ENCODE measurements at regions not wholly inside any gene's neighbourhood (a gene's known extent, or its start where the extent isn't known, plus 50 kb on each side); places are given as distances from the start of the nearest gene placed in this dataset.
"Not testable (repeated sequence)": the region's sequence is repeated elsewhere in the genome, so short reads cannot be mapped to it uniquely, and the experiment has no call there.

DNA sequence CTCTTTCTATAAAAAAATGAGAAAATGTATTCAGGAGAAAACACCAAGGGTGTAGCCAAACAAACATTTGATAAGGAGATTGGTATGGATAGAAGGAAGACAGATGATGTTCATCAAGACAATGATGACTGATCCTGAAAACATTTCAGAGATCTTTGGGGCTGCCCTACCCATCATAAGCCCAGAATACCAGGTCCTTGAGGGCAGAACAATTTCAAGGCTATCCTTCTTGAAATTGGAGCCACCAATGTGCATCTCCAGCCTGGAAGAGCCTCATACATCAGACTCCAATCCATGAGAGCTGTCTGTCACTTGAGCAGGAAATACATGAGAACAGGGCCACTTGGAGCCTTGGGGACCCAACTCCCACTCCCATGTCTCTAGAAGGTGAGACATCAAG is 89.5 kb upstream of the ANKRD28 start:
- no peak overlapping the region for H3K4me3 ChIP-seq (ENCODE audit: low read length)
- no peak for TF ChIP-seq ZNF274 (IDR thresholded peaks at IDR 0.05; ENCODE audit: low read depth, low read length)

DNA sequence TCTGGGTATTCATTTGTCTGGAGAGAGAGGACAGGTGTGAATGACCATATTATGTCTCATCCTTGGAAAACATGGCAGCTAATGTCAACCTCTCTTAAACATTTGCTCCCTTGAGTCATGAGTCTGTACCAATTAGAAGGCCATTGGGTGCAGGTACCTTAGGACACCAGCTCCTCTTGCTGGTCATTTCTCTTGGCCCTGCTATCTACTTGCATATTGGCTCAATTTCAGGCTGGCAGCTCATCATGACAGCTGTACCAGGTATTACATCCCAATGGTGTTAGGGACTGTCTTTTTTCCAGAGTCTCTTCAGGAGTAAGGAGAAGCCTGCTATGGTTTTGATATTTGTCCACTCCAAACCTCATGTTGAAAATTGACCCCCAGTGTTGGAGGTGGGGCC is 92.2 kb upstream of the ANKRD28 start:
- TF ChIP-seq ZNF274 (IDR thresholded peaks at IDR 0.05; ENCODE audit: low read depth, low read length): no peak
- no peak overlapping the region for H3K4me3 ChIP-seq (ENCODE audit: low read length)

DNA sequence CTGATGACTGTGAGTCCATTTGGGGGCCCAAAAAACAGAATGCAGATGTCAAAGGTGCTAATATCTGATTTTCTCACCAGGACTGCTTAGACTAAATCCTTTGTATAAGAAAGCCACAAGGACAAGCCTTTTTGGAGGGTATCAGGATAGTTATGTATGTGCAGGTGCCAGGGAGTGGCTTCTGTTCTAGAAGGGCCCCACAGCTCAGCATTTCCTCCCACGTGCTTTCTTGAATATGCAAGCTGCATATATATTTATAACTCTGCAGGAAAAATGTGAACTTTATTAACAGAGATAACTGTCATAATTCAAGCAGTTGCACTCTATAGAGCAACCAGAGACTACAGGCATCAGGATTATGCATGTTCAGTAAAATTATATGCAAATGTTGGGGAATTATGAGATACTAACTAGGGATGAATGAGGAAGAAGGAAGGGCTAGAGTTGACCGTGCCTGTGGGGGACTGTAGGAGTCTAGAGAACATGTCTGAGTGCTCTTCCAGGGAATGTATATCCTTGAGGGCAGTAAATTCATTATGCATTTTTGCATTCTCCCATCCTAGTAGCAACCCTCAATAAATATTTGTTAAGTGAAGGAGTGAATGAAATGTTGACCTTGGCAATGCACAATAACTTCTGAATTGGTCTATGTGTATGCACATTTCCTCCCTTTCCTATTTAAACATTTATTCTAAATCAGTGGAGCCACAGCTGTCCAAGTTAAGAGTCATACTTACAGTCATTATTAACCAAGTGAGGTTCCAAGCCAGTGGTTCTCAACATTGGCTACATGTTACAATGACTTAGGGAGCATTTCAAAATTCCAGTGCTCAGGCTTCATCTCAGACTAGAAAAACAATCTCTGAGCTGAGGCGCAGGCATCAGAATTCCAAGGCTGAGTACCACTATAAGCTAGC is 94.8 kb upstream of the ANKRD28 start:
- no peak overlapping the region for H3K4me3 ChIP-seq (ENCODE audit: low read length)
- TF ChIP-seq ZNF274 (IDR thresholded peaks at IDR 0.05; ENCODE audit: low read depth, low read length): no peak

DNA sequence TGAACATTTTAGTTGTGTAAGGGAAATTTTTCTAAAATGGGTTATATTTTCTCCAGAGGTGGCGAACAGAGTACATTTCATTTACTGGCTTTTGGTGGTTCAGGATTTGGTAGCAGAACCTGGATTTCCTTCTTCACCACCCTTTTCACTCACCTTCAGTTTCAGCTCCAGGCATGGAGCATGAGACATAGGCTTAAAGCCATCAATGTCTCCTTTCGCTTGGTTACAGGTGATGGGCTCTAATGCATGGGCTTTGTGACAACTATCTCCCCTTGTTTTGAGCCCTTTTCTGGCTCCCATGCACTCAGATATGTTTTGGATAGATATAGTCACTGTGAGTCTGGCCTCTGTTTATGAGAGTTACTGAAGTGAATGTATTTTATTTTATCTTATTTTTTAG is 96.6 kb upstream of the ANKRD28 start:
- no peak overlapping the region for H3K4me3 ChIP-seq (ENCODE audit: low read length)

DNA sequence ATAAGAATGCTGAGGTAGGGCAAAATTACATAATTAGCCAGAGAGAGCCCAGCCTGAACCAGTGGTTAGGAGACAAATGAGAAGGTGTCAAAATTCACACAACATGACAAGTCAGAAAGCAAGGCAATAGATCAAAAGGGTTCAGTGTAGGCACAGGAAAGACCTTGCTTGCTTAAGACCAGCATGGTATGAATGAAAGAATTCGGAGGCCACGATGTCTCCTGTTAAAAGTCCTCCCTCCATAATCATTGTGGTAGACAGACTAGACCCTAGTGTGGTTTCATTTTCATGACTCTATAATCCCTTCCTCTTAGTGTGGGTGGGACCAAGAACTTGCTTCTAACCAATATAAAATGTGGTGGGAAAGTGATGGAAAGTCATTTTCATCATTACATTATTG is 98.7 kb upstream of the ANKRD28 start:
- no peak for TF ChIP-seq ZNF274 (IDR thresholded peaks at IDR 0.05; ENCODE audit: low read depth, low read length)
- no peak overlapping the region for H3K4me3 ChIP-seq (ENCODE audit: low read length)

More for the DNA sequence above, 96.6 kb upstream of the ANKRD28 start:
- no peak for TF ChIP-seq ZNF274 (IDR thresholded peaks at IDR 0.05; ENCODE audit: low read depth, low read length)

DNA sequence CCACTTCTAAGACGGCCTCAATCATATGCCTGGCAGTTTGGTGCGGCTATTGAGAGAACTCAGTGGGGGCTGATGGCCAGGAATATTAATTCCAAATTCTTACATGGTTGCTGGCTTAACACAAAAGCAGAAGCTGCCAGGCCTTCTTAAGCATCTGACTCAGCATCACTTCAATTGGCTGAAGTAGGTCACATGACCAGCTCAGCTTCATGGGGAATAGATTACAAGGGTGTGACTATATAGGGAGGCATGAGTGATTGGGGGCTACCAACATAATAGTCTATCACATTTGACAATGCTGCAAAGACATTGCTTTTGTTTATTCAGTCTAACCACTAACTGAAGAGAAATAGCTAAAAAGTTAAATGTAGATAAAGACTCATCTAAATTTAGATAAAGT is 101.6 kb upstream of the ANKRD28 start:
- no peak for TF ChIP-seq ZNF274 (IDR thresholded peaks at IDR 0.05; ENCODE audit: low read depth, low read length)
- H3K4me3 ChIP-seq (ENCODE audit: low read length): no peak overlapping the region

DNA sequence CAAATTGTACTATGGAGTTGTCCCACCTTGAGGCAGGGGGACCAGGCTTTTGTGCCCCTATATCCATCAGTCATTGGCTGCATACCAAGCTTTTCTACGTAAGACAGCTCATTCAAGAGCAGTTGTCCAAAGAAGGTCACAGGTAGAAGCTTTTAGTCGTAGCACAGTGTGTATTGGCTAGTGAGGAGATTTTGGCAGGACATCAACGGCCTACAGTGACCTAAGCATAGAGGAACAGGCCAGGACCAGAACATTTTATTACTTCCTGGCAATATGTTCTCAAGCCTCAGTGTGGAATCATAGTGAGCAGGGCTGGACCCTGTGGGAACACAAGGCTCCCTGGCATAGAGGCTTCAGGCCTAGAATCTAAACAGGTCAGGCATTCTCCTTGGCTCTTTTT is 105.4 kb upstream of the ANKRD28 start:
- H3K4me3 ChIP-seq (ENCODE audit: low read length): no peak overlapping the region
- no peak for TF ChIP-seq ZNF274 (IDR thresholded peaks at IDR 0.05; ENCODE audit: low read depth, low read length)

DNA sequence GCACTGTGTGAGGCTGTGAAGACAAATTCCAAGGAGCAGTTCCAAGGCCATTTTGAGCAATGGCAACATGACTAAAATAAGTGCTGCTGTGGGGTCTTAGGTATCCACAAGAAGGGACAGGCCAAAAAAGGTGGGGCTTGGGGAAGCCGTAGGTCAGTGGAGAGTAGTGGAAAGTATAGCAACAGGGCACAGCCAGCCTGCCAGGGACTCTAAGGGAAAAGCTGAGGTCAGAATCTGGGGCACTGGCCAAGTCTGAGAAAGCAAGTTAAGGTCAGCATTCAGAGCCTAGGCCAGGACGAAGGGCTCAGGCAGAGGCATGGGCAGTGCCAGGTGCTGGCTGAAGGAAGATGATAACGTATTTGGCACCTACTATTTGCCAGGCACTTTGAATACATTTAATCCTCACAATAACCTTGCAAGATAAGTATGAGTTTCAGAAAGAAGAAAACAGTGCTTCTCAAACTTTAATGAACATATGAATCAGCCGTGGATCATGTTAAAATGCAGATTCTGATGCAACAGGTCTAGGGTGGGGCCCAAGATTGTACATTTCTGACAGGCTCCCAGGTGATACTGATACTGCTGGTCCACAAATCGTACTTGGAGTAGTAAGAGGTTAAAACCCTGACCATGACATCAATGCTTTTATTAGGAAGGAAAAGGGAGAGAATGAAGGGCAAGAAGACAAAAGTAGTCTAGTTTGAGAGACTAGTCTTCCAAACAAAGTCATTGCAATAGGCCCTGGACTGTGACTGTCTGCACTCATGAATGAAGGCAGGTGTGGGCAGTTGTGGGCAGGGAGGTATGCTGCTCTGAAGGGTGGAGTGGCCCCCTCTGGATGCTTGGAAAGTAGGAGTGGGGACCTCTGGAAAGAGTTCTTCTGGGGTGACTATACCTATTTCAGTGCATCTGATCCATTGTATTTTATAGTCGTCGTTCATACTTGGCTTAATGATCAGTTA is 106.3 kb upstream of the ANKRD28 start:
- no peak overlapping the region for H3K4me3 ChIP-seq (ENCODE audit: low read length)
- TF ChIP-seq ZNF274 (IDR thresholded peaks at IDR 0.05; ENCODE audit: low read depth, low read length): no peak

DNA sequence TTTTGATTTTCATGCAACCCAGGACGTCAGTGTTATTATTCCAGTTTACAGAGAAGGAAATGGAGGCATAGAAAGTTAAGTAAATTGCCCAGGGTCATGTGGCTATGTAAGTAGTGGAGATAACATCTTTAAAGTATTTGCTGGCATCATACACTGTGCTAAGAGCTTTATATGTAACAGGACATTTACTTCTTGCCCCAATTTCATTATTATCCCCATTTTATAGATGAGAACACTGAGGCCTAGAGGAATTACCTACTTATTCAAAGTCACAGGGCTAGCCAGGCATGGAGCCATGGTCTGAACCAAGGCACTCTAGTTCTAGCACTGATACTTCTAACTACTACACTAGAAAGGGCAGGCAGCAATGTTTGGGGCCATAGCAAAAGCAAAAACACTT is 107.3 kb upstream of the ANKRD28 start:
- H3K4me3 ChIP-seq (ENCODE audit: low read length): no peak overlapping the region
- no peak for TF ChIP-seq ZNF274 (IDR thresholded peaks at IDR 0.05; ENCODE audit: low read depth, low read length)

DNA sequence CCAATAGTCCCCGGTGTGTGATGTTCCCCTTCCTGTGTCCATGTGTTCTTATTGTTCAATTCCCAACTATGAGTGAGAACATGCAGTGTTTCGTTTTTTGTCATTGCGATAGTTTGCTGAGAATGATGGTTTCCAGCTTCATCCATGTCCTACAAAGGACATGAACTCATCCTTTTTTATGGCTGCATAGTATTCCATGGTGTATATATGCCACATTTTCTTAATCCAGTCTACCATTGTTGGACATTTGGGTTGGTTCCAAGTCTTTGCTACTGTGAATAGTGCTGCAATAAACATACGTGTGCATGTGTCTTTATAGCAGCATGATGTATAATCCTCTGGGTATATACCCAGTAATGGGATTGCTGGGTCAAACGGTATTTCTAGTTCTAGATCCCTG is 109.6 kb upstream of the ANKRD28 start:
- H3K4me3 ChIP-seq (ENCODE audit: low read length): not testable (repeated sequence)

DNA sequence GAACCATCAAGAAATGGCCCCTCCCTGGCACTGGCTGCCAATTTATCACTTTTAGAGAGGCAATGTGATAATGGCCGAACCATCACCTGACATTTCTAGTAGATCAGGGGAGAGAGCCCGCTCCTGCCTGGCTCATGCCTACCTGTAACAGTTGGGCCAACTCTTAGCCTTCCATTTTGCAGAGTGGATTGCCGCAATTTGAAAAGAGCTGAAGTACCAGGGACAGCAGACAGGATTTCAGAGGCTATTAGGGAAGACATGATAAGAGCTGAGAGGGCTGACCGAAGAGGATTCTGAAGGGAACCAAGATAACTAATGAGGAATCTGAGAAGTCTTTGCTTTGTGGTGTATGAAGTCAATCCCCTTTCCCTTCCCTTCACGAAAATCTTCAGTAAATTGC is 121.2 kb upstream of the ANKRD28 start:
- H3K4me3 ChIP-seq (ENCODE audit: low read length): no peak overlapping the region
- TF ChIP-seq ZNF274 (IDR thresholded peaks at IDR 0.05; ENCODE audit: low read depth, low read length): no peak

DNA sequence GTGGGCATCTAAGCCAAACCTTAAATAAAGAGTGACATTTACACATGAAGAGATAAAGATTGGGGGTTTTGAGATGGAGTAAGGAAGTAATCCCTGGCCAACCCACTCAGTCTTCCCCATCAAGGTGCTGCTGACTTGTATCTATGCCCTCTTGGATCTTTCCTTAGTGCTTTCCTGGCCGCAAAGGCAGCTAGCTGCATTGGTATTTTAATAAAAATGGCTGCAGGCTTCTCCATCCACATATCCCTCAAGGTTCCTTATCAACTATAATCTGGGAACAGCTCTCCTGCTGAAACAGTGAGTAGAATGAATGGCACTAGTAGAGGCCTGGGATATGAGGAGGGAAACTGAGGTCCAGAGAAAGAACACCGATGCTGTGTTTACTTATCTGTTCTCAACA is 122.2 kb upstream of the ANKRD28 start:
- TF ChIP-seq ZNF274 (IDR thresholded peaks at IDR 0.05; ENCODE audit: low read depth, low read length): no peak
- H3K4me3 ChIP-seq (ENCODE audit: low read length): no peak overlapping the region

DNA sequence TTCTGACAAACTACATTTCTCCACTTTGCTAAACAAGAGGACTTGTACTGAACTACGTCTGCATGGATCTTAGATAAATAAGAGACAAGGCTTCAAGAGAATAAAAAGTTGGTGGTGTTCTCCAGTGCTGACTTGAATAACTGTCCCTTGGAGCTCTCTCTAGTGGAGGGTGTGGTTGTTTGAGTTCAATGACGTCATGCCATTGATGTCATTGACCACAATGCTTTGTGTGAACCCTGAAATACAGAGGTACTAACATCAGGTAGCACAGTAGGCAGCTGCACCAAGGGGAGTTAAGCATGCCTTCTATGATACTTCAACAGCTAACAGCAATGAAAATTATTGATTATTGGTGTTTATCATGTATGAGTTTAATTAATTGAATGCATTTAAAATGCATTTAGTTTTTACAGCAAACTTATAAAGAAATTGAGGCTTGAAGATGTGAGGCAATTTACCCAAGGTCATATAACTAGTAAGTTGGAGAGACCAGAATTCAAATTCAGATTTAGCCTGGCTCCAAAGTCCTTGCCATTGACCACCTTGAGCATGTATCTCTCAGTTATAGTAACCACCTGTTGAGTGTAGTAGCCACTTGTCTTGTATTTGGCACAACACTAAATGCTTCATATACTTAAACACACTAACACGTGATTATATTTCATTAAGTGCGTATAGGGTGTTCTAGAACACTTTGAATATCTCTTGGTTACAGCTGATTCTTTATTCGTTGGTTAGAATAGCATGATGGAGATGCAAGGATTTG is 126.0 kb upstream of the ANKRD28 start:
- no peak for TF ChIP-seq ZNF274 (IDR thresholded peaks at IDR 0.05; ENCODE audit: low read depth, low read length)
- H3K4me3 ChIP-seq (ENCODE audit: low read length): no peak overlapping the region

DNA sequence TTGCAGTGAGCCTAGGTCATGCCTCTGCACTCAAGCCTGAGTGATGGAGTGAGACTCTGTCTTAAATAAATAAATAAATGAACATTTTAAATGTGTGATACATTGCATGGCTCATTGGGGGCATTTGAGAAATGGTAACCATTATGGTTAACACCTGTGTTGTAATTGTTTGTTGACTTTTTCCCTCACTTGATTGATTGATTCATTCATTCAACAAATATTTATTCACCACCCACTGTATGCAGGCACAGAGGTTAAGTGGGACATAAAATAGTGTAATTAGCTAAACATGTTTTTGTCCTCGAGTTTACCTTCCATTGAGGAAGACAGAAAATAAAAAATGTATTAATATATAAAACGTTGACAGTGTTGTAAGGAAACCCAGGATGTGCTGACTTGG is 127.1 kb upstream of the ANKRD28 start:
- no peak for TF ChIP-seq ZNF274 (IDR thresholded peaks at IDR 0.05; ENCODE audit: low read depth, low read length)
- no peak overlapping the region for H3K4me3 ChIP-seq (ENCODE audit: low read length)

Data from GM08714 (cell line).